ENCODE measurements at regions not wholly inside any gene's neighbourhood (a gene's known extent, or its start where the extent isn't known, plus 50 kb on each side); places are given as distances from the start of the nearest gene placed in this dataset.

GRCh38 chr11:116556483-116556882, 216.3 kb downstream of the BUD13 start:
- no peak for DNase-seq (ENCODE audit: extremely low spot score in 2 of 2)
- Histone ChIP-seq H3K9me3 (no peaks in the 10 kb centered on the region), H3K27ac (no peak overlapping the region), H3K36me3 (no peaks in the 10 kb centered on the region), H3K4me1 (no peaks in the 10 kb centered on the region), H3K27me3 (no peaks in the 10 kb centered on the region), H3K4me3 (no peak overlapping the region)
- TF ChIP-seq CTCF (IDR thresholded peaks at IDR 0.05) (no peak), POLR2AphosphoS5 (IDR thresholded peaks at IDR 0.05; ENCODE audit: insufficient read depth in 1 of 2, low read depth in 1 of 2) (no peak), POLR2A (IDR thresholded peaks at IDR 0.05) (no peak)
- intact Hi-C loops (cut with DNase I): no loop called here

- intact Hi-C loops (cut with DNase I): no loop called here
Measured at GRCh38 chr11:116553482-116553881, 219.3 kb downstream of the BUD13 start.

GRCh38 chr11:116551576-116551975, 221.2 kb downstream of the BUD13 start:
- no peak for DNase-seq (ENCODE audit: extremely low spot score in 2 of 2)
- H3K36me3 ChIP-seq: no peaks in the 10 kb centered on the region
- H3K4me3 ChIP-seq: no peak overlapping the region
- no peak overlapping the region for H3K27ac ChIP-seq
- intact Hi-C loops (cut with DNase I): no loop called here
- no peaks in the 10 kb centered on the region for H3K9me3 ChIP-seq
- TF ChIP-seq CTCF (IDR thresholded peaks at IDR 0.05) (no peak), POLR2AphosphoS5 (IDR thresholded peaks at IDR 0.05; ENCODE audit: insufficient read depth in 1 of 2, low read depth in 1 of 2) (no peak), POLR2A (IDR thresholded peaks at IDR 0.05) (no peak)
- H3K27me3 ChIP-seq: no peaks in the 10 kb centered on the region
- H3K4me1 ChIP-seq: no peaks in the 10 kb centered on the region

More at GRCh38 chr11:116553482-116553881, 219.3 kb downstream of the BUD13 start:
- no peaks in the 10 kb centered on the region for H3K4me1 ChIP-seq
- H3K4me3 ChIP-seq: no peak overlapping the region
- H3K36me3 ChIP-seq: no peaks in the 10 kb centered on the region
- H3K27ac ChIP-seq: no peak overlapping the region
- no peak for DNase-seq (ENCODE audit: extremely low spot score in 2 of 2)
- H3K27me3 ChIP-seq: no peaks in the 10 kb centered on the region
- no peaks in the 10 kb centered on the region for H3K9me3 ChIP-seq
- no peak for TF ChIP-seq POLR2A (IDR thresholded peaks at IDR 0.05)

- H3K4me3 ChIP-seq: no peak overlapping the region
- no peaks in the 10 kb centered on the region for H3K27me3 ChIP-seq
- no peak overlapping the region for H3K27ac ChIP-seq
- intact Hi-C loops (cut with DNase I): no loop called here
- no peaks in the 10 kb centered on the region for H3K4me1 ChIP-seq
- TF ChIP-seq POLR2AphosphoS5 (IDR thresholded peaks at IDR 0.05; ENCODE audit: insufficient read depth in 1 of 2, low read depth in 1 of 2) (no peak), POLR2A (IDR thresholded peaks at IDR 0.05) (no peak), CTCF (IDR thresholded peaks at IDR 0.05) (no peak)
- H3K36me3 ChIP-seq: no peaks in the 10 kb centered on the region
- H3K9me3 ChIP-seq: no peaks in the 10 kb centered on the region
- DNase-seq (ENCODE audit: extremely low spot score in 2 of 2): no peak
Measured at GRCh38 chr11:116548256-116548655, 224.5 kb downstream of the BUD13 start.

DNA sequence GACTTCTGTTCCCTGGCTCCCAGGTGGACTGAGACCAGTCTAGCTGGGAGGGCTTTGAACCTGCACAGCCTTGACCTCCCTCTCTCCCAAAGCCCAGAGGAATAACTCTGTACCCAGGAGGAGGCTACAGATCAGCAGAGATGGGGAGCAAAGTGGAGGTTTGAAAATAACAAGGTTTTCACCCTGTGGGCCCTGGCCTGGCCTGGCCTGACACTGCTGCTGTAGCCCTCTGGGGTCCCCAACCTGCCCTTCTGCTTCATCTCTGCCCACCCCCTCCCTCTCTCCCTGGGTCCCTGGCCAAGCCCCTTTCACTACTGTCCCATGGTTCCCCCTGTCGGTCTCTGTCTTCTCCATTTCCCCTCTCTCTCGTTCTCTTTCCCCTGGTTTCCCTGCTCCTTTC, 225.2 kb downstream of the BUD13 start:
- TF ChIP-seq CTCF (IDR thresholded peaks at IDR 0.05) (no peak), POLR2A (IDR thresholded peaks at IDR 0.05) (no peak), POLR2AphosphoS5 (IDR thresholded peaks at IDR 0.05; ENCODE audit: insufficient read depth in 1 of 2, low read depth in 1 of 2) (no peak)
- no peak for DNase-seq (ENCODE audit: extremely low spot score in 2 of 2)
- no peak overlapping the region for H3K4me3 ChIP-seq
- intact Hi-C loops (cut with DNase I): no loop called here
- H3K27me3 ChIP-seq: no peaks in the 10 kb centered on the region
- H3K27ac ChIP-seq: no peak overlapping the region
- no peaks in the 10 kb centered on the region for H3K9me3 ChIP-seq
- H3K36me3 ChIP-seq: no peaks in the 10 kb centered on the region
- H3K4me1 ChIP-seq: no peaks in the 10 kb centered on the region

DNA sequence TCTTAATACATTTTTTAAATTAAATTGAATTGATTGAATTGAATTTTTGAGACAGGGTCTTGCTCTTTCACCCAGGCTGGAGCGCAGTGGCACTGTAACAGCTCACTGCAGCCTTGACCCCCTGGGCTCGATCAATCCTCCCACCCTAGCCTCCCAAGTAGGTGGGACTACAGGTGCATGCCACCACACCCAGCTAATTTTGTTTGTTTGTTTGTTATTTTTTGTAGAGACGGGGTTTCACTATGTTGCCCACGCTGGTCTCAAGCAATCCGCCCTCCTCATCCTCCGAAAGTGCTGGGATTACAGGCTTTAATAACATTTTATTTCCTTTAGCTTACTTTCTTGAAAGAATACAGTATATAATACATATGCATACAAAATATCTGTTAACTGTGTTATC, 226.9 kb downstream of the BUD13 start:
- TF ChIP-seq POLR2AphosphoS5 (IDR thresholded peaks at IDR 0.05; ENCODE audit: insufficient read depth in 1 of 2, low read depth in 1 of 2) (no peak), CTCF (IDR thresholded peaks at IDR 0.05) (no peak), POLR2A (IDR thresholded peaks at IDR 0.05) (no peak)
- no peak overlapping the region for H3K4me3 ChIP-seq
- H3K27me3 ChIP-seq: no peaks in the 10 kb centered on the region
- no peaks in the 10 kb centered on the region for H3K9me3 ChIP-seq
- H3K36me3 ChIP-seq: no peaks in the 10 kb centered on the region
- intact Hi-C loops (cut with DNase I): no loop called here
- DNase-seq (ENCODE audit: extremely low spot score in 2 of 2): no peak
- no peaks in the 10 kb centered on the region for H3K4me1 ChIP-seq
- no peak overlapping the region for H3K27ac ChIP-seq
